ENCODE measurements at regions not wholly inside any gene's neighbourhood (a gene's known extent, or its start where the extent isn't known, plus 50 kb on each side); places are given as distances from the start of the nearest gene placed in this dataset.
"Not testable (repeated sequence)": the region's sequence is repeated elsewhere in the genome, so short reads cannot be mapped to it uniquely, and the experiment has no call there.

DNA sequence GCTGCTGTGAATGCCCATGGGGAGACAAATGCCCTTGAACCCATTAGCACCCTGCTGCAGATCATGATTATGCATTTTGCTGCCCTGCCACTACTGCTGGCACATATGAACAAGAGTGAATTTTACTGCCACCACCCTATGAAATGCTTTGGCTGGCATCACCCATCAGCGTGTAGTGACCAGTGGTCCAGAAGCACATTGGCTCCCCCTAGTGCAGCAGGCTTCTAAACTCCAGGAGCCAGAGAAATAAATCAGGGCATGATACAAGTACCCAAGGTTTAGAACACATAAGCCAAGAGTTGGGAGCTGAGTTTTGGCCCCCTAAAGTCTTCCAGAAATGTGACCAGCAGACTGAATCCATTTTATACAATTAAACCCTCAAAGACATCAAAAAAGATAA, 355.4 kb upstream of the TSPY2 start:
- not testable (repeated sequence) for TF ChIP-seq GRHL2 (CRISPR knock-in tag; IDR thresholded peaks at IDR 0.05; ENCODE audit: insufficient replicate concordance, severe bottlenecking); MYBL2 (CRISPR knock-in tag; IDR thresholded peaks at IDR 0.05); TEAD4 (CRISPR knock-in tag; IDR thresholded peaks at IDR 0.05); KAT7 (CRISPR knock-in tag; IDR thresholded peaks at IDR 0.05; ENCODE audit: borderline replicate concordance); ZNF416 (CRISPR knock-in tag; IDR thresholded peaks at IDR 0.05); GABPB1 (CRISPR knock-in tag; IDR thresholded peaks at IDR 0.05); SMAD4 (CRISPR knock-in tag; IDR thresholded peaks at IDR 0.05)
- TF ChIP-seq, protein P1, sequence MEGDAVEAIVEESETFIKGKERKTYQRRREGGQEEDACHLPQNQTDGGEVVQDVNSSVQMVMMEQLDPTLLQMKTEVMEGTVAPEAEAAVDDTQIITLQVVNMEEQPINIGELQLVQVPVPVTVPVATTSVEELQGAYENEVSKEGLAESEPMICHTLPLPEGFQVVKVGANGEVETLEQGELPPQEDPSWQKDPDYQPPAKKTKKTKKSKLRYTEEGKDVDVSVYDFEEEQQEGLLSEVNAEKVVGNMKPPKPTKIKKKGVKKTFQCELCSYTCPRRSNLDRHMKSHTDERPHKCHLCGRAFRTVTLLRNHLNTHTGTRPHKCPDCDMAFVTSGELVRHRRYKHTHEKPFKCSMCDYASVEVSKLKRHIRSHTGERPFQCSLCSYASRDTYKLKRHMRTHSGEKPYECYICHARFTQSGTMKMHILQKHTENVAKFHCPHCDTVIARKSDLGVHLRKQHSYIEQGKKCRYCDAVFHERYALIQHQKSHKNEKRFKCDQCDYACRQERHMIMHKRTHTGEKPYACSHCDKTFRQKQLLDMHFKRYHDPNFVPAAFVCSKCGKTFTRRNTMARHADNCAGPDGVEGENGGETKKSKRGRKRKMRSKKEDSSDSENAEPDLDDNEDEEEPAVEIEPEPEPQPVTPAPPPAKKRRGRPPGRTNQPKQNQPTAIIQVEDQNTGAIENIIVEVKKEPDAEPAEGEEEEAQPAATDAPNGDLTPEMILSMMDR (IDR thresholded peaks at IDR 0.05), result not testable (repeated sequence)
- TF ChIP-seq, protein P2, sequence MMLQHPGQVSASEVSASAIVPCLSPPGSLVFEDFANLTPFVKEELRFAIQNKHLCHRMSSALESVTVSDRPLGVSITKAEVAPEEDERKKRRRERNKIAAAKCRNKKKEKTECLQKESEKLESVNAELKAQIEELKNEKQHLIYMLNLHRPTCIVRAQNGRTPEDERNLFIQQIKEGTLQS (CRISPR knock-in tag; conservative IDR thresholded peaks at IDR 0.05), result not testable (repeated sequence)

Measured in WTC11 (cell line).